ENCODE measurements at regions not wholly inside any gene's neighbourhood (a gene's known extent, or its start where the extent isn't known, plus 50 kb on each side); places are given as distances from the start of the nearest gene placed in this dataset.

DNA sequence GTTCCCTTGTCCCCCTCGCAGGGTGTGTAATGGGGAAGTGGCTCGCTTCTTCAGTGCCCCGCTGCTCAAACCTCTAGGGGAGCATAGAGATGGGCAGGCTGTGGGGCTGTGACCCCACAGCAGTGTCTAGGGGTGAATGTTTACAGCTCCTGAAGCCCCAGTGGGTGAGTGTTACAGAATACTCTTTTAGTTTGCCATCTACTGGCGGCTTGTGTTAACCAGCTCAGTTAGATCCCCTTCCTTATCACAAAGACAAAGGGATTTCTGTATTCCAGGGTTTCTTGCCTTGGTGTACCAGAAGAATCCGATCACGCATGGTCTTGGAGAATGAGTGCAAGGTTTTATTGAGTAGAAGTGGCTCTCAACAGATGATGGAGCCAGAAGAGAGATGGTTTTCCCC lies 108.1 kb upstream of the IQCM start:
- intact Hi-C loops (cut with DNase I) = no loop called here
- peak in 1 of 10 donors; percentile 15 for DNase-seq

GRCh38 chr4:149927514-149927913 lies 111.9 kb upstream of the IQCM start:
- intact Hi-C loops (cut with DNase I) = no loop called here
- no peak for DNase-seq

DNA sequence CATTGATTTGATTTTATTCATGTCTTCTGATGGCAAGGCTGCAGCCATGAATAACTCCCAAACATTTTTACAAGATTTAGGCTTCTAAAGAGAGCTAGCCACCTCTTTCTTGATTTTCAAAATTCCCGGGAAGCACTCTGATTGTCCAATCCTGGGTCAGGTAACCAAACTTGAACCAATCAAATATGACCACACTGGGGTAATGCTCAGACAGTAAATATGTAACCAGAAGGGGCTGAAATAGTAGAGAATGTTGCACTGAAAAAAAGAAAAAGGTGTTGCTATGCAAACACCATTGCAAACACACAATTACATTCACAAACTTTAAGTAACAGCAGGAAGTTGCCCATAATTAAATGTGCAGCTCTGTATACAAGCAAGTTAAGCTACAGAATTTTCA lies 112.9 kb upstream of the IQCM start:
- no peak for DNase-seq
- intact Hi-C loops (cut with DNase I) = no loop called here

DNA sequence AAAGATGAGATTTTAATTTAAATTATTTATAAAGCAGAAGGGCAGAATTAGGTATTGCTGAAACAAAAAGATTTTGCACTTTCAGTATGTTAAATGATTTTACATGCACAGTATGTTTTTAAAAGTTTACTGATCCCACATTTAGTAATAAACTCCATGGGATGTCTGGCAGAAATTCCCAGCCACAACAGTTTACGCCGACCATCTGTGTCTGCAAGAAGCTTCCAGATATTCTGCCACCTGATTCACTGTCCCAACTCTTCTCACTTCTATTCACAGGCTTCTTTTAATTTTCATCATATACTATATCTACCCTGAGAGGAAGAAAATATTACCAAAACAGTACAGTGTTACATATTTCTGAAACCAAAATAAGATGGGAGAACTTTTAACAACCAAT lies 115.8 kb upstream of the IQCM start:
- DNase-seq = no peak
- intact Hi-C loops (cut with DNase I) = no loop called here

GRCh38 chr4:149932188-149932587 lies 116.5 kb upstream of the IQCM start:
- intact Hi-C loops (cut with DNase I) = no loop called here
- DNase-seq = no peak

GRCh38 chr4:149933120-149933519 lies 117.5 kb upstream of the IQCM start:
- DNase-seq = no peak
- intact Hi-C loops (cut with DNase I) = no loop called here

DNA sequence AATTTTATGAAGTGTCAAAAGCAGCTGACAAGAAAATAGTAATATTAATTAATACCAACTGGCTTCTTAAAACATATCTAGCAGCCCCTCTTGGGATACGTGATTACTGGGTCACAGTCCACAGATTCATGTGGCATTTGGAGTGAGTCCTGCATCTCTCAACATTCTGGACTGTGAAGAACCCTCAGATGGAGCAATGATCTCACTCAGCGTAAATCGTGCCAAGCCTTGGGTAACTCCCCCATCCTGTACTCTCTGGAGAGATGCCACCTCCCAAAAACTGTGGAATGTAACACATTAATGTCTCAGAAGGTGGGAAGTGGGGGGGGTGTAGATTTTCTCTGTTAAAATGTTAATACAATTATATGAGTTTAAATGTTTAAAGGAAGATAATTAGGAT lies 118.2 kb upstream of the IQCM start:
- intact Hi-C loops (cut with DNase I) = no loop called here
- no peak for DNase-seq

DNA sequence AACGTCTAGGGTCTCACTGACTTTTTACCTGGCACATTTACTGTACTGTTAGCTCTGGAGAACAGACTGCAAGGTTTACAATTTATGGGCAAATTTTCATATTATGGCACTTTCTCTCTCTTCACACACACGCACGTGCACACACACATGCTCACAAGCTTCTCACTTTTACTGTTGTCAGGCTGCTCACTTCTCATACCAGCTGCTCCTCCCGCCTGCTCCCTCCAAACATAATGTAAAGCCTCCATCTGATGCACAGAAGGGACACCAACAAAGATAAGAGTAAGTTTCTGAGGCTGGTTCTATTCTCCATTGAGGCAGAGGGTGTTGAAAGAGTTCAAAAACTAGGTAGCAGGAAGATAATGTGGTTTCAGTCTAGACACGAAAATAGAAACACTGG lies 128.9 kb upstream of the DCLK2 start:
- intact Hi-C loops (cut with DNase I) = no loop called here

DNA sequence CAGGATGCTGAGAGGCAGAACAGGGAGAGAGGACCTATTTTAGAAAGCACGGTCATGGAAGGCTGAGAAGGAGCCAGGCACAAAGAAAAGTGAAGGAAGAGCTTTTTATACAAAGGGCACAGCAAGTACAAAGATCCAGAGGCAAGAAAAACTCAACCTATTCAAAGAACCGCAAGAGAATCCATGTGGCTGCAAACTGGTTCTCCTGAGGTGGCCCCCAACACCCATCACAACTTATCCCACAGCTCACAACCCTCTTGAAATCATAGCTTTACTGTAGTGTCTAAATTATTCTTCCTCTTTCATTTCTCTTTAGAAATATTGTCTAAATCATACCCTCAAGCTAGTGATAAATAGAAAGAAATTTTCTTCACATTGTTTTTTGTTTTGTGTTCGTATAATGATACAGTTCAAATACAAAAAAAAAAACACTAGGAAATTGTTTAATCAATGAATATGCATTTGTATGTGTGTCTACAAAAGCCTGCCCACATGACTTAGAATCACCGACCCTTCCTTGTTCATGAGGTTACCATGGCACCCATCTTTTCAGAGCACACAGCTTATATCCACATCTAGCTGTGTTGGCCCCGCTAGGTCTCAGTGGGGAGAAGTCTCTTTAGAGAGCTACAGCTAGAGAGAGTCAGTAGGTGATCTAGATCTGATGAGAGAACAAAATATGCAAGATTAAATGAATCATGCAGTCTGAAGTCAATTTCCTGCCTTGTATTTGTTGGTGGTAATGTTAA lies 126.9 kb upstream of the DCLK2 start:
- DNase-seq = no peak
- intact Hi-C loops (cut with DNase I) = no loop called here

More for the DNA sequence above, 128.9 kb upstream of the DCLK2 start:
- DNase-seq = no peak

DNA sequence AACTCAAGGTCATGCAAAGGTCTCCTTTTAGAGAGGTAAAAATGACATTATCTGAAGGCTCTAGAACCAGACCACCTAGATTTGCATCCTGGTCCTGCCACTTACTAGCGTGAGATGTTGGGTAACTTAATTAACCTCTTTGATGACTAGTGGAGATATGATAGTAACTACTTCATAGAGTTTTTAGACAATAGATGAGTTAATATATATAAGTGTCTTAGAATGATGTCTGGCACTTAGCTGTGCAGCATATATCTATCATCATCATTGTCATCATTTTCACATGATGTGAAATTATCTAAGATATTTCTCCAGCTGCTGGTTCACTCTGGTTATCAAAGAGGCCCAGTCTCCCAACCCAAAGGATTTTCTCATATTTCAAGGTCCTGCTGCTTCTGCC lies 126.1 kb upstream of the DCLK2 start:
- no peak for DNase-seq
- intact Hi-C loops (cut with DNase I) = no loop called here

GRCh38 chr4:149952716-149953115 lies 125.5 kb upstream of the DCLK2 start:
- intact Hi-C loops (cut with DNase I) = no loop called here
- no peak for DNase-seq

DNA sequence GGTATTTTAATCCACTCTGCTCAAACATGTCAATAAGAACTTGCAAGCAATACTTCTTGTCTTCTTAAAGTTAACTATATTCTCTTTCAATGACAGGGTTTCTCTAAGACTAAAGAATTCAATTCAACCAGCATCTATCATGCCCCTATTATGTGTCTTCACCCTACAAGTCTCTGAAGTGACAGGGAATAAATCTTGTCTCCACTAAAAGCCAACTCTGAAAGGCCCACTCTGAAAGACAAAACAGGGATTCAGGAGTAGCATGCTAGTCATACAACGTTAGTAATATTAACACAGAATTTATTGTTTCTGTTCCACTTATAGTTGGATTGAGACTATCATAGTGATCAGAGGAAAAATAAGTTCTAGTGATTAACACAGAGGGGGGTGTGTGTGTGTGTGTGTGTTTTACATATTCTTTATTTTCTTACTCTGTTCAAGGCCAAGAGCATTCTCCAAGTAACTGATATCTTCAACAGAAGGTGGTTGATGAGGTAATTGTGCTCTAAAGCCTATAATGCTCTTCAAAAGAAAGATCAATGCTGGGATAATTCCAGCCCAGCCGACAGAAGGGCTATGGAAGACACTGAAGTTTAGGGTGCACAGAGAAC lies 122.4 kb upstream of the DCLK2 start:
- intact Hi-C loops (cut with DNase I) = no loop called here
- no peak for DNase-seq

GRCh38 chr4:149956678-149957077 lies 121.6 kb upstream of the DCLK2 start:
- peak in 1 of 10 donors; percentile 54 for DNase-seq
- intact Hi-C loops (cut with DNase I) = no loop called here

DNA sequence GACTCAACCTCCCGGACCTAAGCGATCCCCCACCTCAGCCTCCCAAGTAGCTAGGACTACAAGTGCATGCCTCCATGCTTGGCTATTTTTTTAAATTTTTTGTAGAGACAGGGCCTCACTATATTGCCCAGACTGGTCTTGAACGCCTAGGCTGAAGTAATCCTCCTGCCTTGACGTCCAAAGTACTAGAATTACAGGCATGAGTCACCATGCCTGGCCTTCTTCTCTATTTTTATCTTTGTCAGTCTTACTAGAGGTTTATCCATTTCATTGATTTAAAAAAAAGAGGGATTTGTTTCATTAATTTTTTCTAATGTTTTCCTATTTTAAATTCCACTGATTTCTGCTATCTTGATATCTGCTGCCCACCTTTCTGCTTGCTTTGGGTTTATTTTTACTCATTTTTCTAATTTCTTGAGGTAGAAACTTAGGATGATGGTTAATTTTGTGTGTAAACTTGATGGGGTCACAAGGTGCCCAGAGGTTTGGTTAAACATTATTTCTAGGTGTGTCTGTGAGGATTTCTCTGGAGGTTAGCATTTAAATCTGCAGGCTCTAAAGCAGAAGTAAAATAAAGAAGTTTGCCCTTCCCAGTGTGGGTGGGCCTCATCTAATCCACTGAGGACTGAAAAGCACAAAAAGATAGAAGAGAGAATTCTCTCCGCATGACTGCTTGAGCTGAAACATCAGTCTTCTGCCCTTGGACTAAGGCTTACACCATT lies 116.2 kb upstream of the DCLK2 start:
- intact Hi-C loops (cut with DNase I) = no loop called here
- DNase-seq = no peak

DNA sequence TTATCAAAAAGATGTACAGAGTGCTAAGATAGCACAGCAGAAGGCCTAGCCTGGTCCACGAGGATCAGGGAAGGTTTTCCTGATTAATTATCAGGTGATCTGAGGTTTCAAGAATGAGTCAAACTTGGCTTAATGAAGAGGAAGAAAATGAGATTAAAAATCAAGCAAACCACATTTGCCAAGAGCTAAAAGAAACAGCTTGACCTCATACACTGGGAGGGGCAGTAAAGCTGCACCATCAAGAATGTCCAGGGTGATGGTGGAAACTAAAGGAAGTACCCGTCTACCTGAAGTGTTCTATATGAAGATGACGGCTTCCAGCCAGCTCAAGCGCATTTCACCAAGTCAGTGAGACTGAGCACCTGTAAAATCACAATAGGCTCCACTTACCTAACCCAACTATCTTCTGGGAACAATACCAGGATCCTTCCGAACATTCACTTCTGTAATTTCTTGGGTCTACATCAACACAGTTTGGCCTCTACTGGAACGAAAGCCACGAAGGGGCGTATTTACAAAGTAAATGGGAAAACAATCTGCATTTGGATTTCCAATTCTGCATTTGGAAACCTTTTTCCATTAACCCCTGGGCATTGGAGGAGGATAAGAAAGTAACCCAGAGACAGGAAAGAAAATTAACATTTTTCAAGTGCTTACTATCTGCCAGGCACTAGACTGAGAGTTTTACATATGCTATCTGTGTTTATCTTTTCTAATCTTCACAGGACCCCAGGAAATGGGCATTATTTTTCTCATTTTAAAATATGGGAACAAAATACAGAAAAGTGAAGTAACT lies 114.0 kb upstream of the DCLK2 start:
- intact Hi-C loops (cut with DNase I) = no loop called here

DNA sequence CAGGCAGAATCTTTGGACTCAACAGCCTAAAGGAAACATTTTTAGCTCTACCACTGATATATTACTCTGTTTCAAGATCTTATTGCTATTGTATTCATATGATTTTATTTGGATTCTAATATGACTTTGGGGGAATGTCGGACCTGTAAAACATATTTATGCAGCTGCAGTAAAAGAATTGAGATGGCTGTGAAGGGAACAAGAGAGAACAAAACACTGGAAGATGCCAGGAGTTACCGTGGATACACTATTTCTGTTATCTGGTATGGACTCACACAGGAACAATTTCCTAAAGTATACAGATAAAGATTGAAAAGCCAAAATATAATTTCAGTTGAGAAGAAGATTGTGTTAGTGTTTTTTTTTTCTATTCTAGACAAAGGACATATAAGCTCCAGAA lies 113.0 kb upstream of the DCLK2 start:
- intact Hi-C loops (cut with DNase I) = no loop called here
- no peak for DNase-seq

More for the DNA sequence above, 114.0 kb upstream of the DCLK2 start:
- DNase-seq = no peak

- intact Hi-C loops (cut with DNase I) = no loop called here
- DNase-seq = no peak
Observed at GRCh38 chr4:149972407-149972806, 105.8 kb upstream of the DCLK2 start.

DNA sequence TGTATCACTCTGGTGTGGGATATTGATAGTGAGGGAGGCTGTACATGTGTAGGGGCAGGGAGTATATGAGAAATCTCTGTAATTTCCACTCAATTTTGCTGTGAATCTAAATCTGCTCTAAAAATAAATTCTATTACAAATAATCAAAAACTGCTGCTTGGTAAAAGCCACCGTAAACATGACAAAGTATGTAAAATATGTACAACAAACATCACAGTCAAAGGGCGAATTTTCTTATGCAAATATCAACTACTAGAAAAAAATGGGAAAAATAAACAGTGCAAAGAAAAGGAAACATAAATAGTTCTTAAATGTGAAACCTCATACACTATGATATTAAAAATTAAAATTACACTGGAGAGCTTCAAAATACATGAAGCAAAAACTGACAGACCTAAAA lies 105.1 kb upstream of the DCLK2 start:
- intact Hi-C loops (cut with DNase I) = no loop called here
- DNase-seq = no peak

DNA sequence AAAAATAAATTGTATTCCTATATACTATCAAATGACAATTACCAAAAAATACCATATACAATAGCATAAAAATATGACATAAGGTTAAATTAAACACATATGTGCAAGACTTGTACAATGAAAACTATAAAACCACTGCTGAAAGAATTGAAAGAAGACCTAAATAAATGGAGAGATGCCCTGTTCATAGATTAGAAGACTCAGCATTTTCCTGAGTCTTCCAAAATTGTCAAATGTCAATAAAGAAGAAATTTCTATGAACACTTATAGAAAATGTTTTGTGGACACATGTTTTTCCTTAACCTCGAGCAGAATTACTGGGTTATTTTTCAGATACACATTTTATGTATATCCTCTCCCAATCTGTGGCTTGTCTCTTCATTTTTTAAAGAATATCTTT lies 103.1 kb upstream of the DCLK2 start:
- DNase-seq = no peak
- intact Hi-C loops (cut with DNase I) = no loop called here

GRCh38 chr4:149980121-149980682 lies 98.0 kb upstream of the DCLK2 start:
- intact Hi-C loops (cut with DNase I) = loop anchor here (5.0 kb wide), 1 partner anchor 887 kb away; no protein-coding TSS in a partner anchor
- no peak for DNase-seq

DNA sequence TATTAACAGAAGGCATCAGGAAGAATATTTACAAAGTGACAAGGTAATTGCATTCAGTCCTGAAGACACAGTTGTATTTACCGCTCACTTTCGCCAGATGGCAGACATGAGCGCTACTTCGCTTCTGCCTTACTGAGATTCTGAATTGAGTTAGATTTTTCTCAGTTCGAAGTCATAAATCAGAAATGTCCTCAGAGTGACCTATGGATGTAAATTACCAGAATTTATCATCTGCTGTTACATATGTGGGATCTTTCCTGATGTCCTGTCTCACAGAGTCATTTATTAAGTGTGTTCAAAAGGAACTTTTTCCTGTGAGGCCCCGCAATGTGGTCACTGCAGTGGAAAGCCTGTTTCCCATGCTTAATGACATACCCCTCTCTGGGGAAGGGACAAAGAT lies 97.3 kb upstream of the DCLK2 start:
- intact Hi-C loops (cut with DNase I) = loop anchor here (5.0 kb wide), 1 partner anchor 886 kb away; no protein-coding TSS in a partner anchor

More for the DNA sequence above, 97.3 kb upstream of the DCLK2 start:
- peak in 9 of 10 donors; percentile 28 to 84 (median 67) for DNase-seq

Measured in posterior cingulate gyrus (tissue), 11 donors.